Lower lobe of right lung (tissue), 2 donors: ENCODE measurements at regions not wholly inside any gene's neighbourhood (a gene's known extent, or its start where the extent isn't known, plus 50 kb on each side); places are given as distances from the start of the nearest gene placed in this dataset.

ENCODE experiments used
- ATAC-seq, 2 donors: fragments of 200-7000 bp; cut with Tn5 transposase; one replicate each; pipeline ENCODE4 v1.9.1; 2020 to 2022; ENCODE audit warnings: mild to moderate bottlenecking in 2 of 2, moderate library complexity in 2 of 2
- DNase-seq: peaks from one replicate; pipeline ENCODE4 v3.0.0-alpha.2; 2020
- H3K27ac ChIP-seq: fragments of 200-600 bp; one replicate; pipeline ENCODE4 v1.8.0; 2022
- H3K27me3 ChIP-seq: fragments of 200-600 bp; one replicate; pipeline ENCODE4 v1.8.0; 2022; ENCODE audit warnings: low read depth
- H3K36me3 ChIP-seq: fragments of 200-600 bp; one replicate; pipeline ENCODE4 v1.8.0; 2022; ENCODE audit warnings: mild to moderate bottlenecking
- H3K4me1 ChIP-seq: fragments of 200-600 bp; one replicate; pipeline ENCODE4 v1.8.0; 2022
- H3K4me3 ChIP-seq: fragments of 200-600 bp; one replicate; pipeline ENCODE4 v1.8.0; 2022; ENCODE audit warnings: mild to moderate bottlenecking
- H3K9me3 ChIP-seq: fragments of 200-600 bp; one replicate; pipeline ENCODE4 v1.8.0; 2022
- CTCF ChIP-seq: fragments of 200-600 bp; IDR thresholded peaks from one replicate; pipeline ENCODE4 v1.8.0; 2022; ENCODE audit warnings: antibody characterized with exemption, mild to moderate bottlenecking
- intact Hi-C: fragments of 100-400 bp; cut with DNase I; formaldehyde crosslinking; loops from one replicate; pipeline ENCODE4 v1.11.0; 2022
- donor health status: DM: no; HTN: yes; CAD: no; lungs with severe emphysema.

GRCh38 chr12:40551466-40551865, 140.8 kb upstream of the CNTN1 start:
- no peak for TF ChIP-seq CTCF
- intact Hi-C loops = no loop called here
- Histone ChIP-seq H3K27me3 (no peaks in the 10 kb centered on the region), H3K4me1 (no peaks in the 10 kb centered on the region), H3K36me3 (no peaks in the 10 kb centered on the region), H3K27ac (no peak overlapping the region), H3K9me3 (no peaks in the 10 kb centered on the region), H3K4me3 (no peak overlapping the region)
- no peak for DNase-seq
- no peak for ATAC-seq

GRCh38 chr12:40552868-40553267, 139.4 kb upstream of the CNTN1 start:
- TF ChIP-seq CTCF = no peak
- Histone ChIP-seq H3K36me3 (no peaks in the 10 kb centered on the region), H3K27ac (no peak overlapping the region), H3K4me1 (no peaks in the 10 kb centered on the region), H3K27me3 (no peaks in the 10 kb centered on the region), H3K4me3 (no peak overlapping the region), H3K9me3 (no peaks in the 10 kb centered on the region)
- intact Hi-C loops = no loop called here
- no peak for DNase-seq
- ATAC-seq = no peak

- no peaks in the 10 kb centered on the region for H3K27me3 ChIP-seq
- DNase-seq (no peak), ATAC-seq (no peak)
- no peaks in the 10 kb centered on the region for H3K9me3 ChIP-seq
- no peak for TF ChIP-seq CTCF
- H3K27ac ChIP-seq = no peak overlapping the region
- intact Hi-C loops = no loop called here
- no peak overlapping the region for H3K4me3 ChIP-seq
- no peaks in the 10 kb centered on the region for H3K4me1 ChIP-seq
- H3K36me3 ChIP-seq = no peaks in the 10 kb centered on the region
These were observed 134.3 kb upstream of the CNTN1 start for GRCh38 chr12:40557980-40558379.

GRCh38 chr12:40559865-40560264, 132.4 kb upstream of the CNTN1 start:
- Histone ChIP-seq H3K4me1 (no peaks in the 10 kb centered on the region), H3K36me3 (no peaks in the 10 kb centered on the region), H3K27ac (no peak overlapping the region), H3K4me3 (no peak overlapping the region), H3K9me3 (no peaks in the 10 kb centered on the region), H3K27me3 (no peaks in the 10 kb centered on the region)
- intact Hi-C loops = no loop called here
- ATAC-seq (no peak), DNase-seq (no peak)
- TF ChIP-seq CTCF = no peak

- Histone ChIP-seq H3K4me1 (no peaks in the 10 kb centered on the region), H3K36me3 (no peaks in the 10 kb centered on the region), H3K27ac (no peak overlapping the region), H3K27me3 (no peaks in the 10 kb centered on the region), H3K4me3 (no peak overlapping the region), H3K9me3 (no peaks in the 10 kb centered on the region)
- ATAC-seq (no peak), DNase-seq (no peak)
- intact Hi-C loops = no loop called here
- no peak for TF ChIP-seq CTCF
These were observed 131.4 kb upstream of the CNTN1 start for GRCh38 chr12:40560848-40561247.

GRCh38 chr12:40561395-40561966, 130.8 kb upstream of the CNTN1 start:
- Histone ChIP-seq H3K27me3 (no peaks in the 10 kb centered on the region), H3K4me1 (no peaks in the 10 kb centered on the region), H3K27ac (no peak overlapping the region), H3K9me3 (no peaks in the 10 kb centered on the region), H3K4me3 (no peak overlapping the region), H3K36me3 (no peaks in the 10 kb centered on the region)
- DNase-seq (no peak), ATAC-seq (no peak)
- intact Hi-C loops = no loop called here
- TF ChIP-seq CTCF = no peak
